Central memory CD8-positive, alpha-beta T cell (primary cell): ENCODE measurements at regions not wholly inside any gene's neighbourhood (a gene's known extent, or its start where the extent isn't known, plus 50 kb on each side); places are given as distances from the start of the nearest gene placed in this dataset.

Source experiments
- ATAC-seq: fragments of 150-1000 bp; cut with Tn5 transposase; replicated peaks from 2 replicates; pipeline ENCODE4 v1.10.0; 2022; ENCODE audit warnings: mild to moderate bottlenecking, moderate FRiP score, moderate number of reproducible peaks; ENCODE audit not compliant: poor library complexity, severe bottlenecking; ENCODE audit errors: extremely low read depth
- DNase-seq, 2 donors: peaks; one replicate each; pipeline ENCODE4 v3.0.0; 2021; ENCODE audit warnings: low spot score in 2 of 2
- H3K27ac Mint-ChIP-seq: one replicate; pipeline ENCODE4 v1.8.0; 2022; ENCODE audit warnings: low read depth, mild to moderate bottlenecking, moderate library complexity, mixed read lengths
- H3K27me3 Mint-ChIP-seq: one replicate; pipeline ENCODE4 v1.8.0; 2022; ENCODE audit warnings: mixed read lengths
- H3K36me3 Mint-ChIP-seq: one replicate; pipeline ENCODE4 v1.8.0; 2022; ENCODE audit warnings: mild to moderate bottlenecking, moderate library complexity, mixed read lengths; ENCODE audit not compliant: insufficient read depth
- H3K4me1 Mint-ChIP-seq: one replicate; pipeline ENCODE4 v1.8.0; 2022; ENCODE audit warnings: mixed read lengths
- H3K4me3 Mint-ChIP-seq: one replicate; pipeline ENCODE4 v1.8.0; 2022; ENCODE audit warnings: mild to moderate bottlenecking, moderate library complexity, mixed read lengths
- H3K9me3 Mint-ChIP-seq: one replicate; pipeline ENCODE4 v1.8.0; 2022; ENCODE audit warnings: mixed read lengths

GRCh38 chr1:108048301-108049177 lies 83.6 kb upstream of the VAV3 start:
- H3K36me3 Mint-ChIP-seq = no peaks in the 10 kb centered on the region
- no peak overlapping the region for H3K4me3 Mint-ChIP-seq
- peaks cover 18% of the 10 kb centered on the region for H3K4me1 Mint-ChIP-seq
- DNase-seq = no peak
- no peak for ATAC-seq
- no peaks in the 10 kb centered on the region for H3K27me3 Mint-ChIP-seq
- no peaks in the 10 kb centered on the region for H3K9me3 Mint-ChIP-seq
- no peak overlapping the region for H3K27ac Mint-ChIP-seq

- Mint-ChIP-seq H3K4me1 (peaks cover 27% of the 10 kb centered on the region), H3K9me3 (no peaks in the 10 kb centered on the region), H3K4me3 (no peak overlapping the region), H3K27me3 (no peaks in the 10 kb centered on the region), H3K36me3 (no peaks in the 10 kb centered on the region), H3K27ac (no peak overlapping the region)
- DNase-seq = no peak
- ATAC-seq = no peak
Measured at GRCh38 chr1:108047085-108047484, 82.1 kb upstream of the VAV3 start.

GRCh38 chr1:108046026-108046425 lies 81.0 kb upstream of the VAV3 start:
- no peak overlapping the region for H3K4me3 Mint-ChIP-seq
- peaks cover 38% of the 10 kb centered on the region for H3K4me1 Mint-ChIP-seq
- no peaks in the 10 kb centered on the region for H3K27me3 Mint-ChIP-seq
- H3K27ac Mint-ChIP-seq = no peak overlapping the region
- DNase-seq (no peak), ATAC-seq (no peak)
- H3K9me3 Mint-ChIP-seq = no peaks in the 10 kb centered on the region
- H3K36me3 Mint-ChIP-seq = no peaks in the 10 kb centered on the region

DNA sequence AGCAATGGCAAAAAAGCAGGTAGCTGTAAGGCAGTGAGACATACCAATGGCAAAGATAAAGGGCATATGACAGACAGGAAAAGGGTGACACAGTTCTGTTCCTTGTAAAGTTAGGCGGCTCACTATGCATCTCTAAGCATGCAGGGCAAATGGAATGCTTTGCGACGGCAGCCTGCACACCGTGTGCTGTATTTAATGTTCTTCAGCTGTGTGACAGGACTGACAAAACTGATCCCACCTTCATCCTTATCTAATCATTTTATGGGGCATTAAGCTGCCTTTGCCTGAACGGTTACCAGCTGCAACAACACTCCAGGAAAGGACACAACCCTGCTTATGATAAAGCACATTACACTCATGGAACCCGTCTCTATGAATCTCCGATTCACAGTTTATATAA lies 80.5 kb upstream of the VAV3 start:
- H3K9me3 Mint-ChIP-seq = no peaks in the 10 kb centered on the region
- H3K4me3 Mint-ChIP-seq = no peak overlapping the region
- no peak for DNase-seq
- no peak overlapping the region for H3K27ac Mint-ChIP-seq
- ATAC-seq = no peak
- H3K27me3 Mint-ChIP-seq = no peaks in the 10 kb centered on the region
- no peaks in the 10 kb centered on the region for H3K36me3 Mint-ChIP-seq
- H3K4me1 Mint-ChIP-seq = peaks cover 39% of the 10 kb centered on the region

DNA sequence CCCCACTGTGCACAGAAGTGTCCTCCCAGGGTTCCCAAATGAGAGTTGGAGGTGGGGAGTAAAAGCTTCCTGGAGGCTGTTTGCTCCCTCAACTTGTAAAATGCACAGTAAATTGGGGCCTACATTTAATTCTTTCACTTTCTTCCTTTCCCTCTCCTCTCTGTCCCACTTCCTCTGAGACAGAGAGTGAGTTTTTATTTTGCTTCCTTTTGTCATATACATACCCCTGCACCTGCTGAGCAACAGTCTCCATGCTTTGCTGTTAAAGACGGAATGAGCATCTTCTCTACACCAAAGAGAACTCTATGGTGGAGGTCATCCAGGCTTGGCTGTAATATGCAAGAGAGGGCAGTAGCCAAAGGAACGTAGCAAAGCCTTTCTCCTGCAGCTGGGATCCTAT lies 79.3 kb upstream of the VAV3 start:
- Mint-ChIP-seq H3K9me3 (no peaks in the 10 kb centered on the region), H3K27ac (no peak overlapping the region), H3K36me3 (no peaks in the 10 kb centered on the region), H3K4me3 (no peak overlapping the region), H3K27me3 (no peaks in the 10 kb centered on the region), H3K4me1 (peaks cover 28% of the 10 kb centered on the region)
- DNase-seq (no peak), ATAC-seq (no peak)

- Mint-ChIP-seq H3K4me3 (no peak overlapping the region), H3K4me1 (peaks cover 27% of the 10 kb centered on the region), H3K27ac (no peak overlapping the region), H3K36me3 (no peaks in the 10 kb centered on the region), H3K9me3 (no peaks in the 10 kb centered on the region), H3K27me3 (no peaks in the 10 kb centered on the region)
- ATAC-seq (no peak), DNase-seq (no peak)
Measured at GRCh38 chr1:108043707-108044106, 78.7 kb upstream of the VAV3 start.

DNA sequence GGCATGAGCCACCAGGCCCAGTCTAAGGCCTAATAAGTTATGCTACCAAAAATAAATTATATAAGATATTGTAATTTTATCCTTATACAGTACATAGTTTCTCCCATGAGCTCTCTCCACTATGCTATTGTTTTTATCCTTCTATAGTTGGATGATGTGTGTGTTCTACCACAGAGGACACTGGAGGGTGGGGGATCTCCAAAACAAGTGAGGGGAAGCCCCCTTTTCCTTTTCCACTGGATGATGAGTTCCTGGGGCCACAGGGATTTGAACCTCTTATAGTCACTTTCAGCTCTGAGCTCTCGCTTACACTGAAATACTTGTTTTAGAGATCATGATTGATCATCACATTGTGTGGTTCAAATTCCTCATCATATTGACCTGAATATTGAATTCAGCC lies 77.6 kb upstream of the VAV3 start:
- no peak for DNase-seq
- H3K9me3 Mint-ChIP-seq = no peaks in the 10 kb centered on the region
- H3K4me1 Mint-ChIP-seq = peaks cover 27% of the 10 kb centered on the region
- H3K36me3 Mint-ChIP-seq = no peaks in the 10 kb centered on the region
- peak overlapping the region; percentile 42 for H3K27ac Mint-ChIP-seq
- H3K4me3 Mint-ChIP-seq = no peak overlapping the region
- no peak for ATAC-seq
- no peaks in the 10 kb centered on the region for H3K27me3 Mint-ChIP-seq

DNA sequence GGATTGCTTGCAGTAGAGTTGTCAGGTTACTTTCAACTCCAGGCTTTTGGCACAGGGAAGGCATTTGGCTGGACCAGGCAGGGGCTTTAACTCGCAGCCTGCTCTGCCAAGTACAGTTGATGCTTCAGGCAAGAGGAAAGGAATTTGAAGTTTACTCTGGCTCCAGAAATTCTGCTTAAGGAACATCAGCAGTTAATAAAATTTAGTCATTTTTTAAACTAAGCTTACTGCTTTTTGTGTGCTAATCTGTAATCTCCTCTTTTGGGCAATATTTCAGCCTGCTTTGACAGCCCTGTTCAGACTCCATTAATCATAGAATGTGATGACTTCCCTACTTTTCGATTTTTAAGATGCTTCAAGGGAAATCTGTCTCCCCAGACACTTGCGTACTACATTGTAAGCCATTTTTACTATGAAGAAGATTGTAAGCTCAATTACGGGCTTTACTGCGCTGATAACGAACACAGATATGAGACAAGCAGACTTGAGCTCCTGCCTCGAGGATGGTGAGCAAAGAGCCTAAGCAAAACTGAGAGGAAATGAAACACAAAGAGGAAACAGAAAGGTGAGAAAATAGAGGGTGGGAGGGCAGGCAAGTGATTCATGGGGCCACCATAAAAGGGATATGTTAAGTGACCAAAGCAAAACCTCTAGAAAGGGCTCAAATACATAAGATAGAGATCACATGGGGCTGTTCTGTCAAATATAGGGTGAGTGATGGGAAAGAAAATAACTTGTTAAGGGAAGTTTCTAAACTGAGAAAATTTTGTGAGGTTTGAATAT lies 76.6 kb upstream of the VAV3 start:
- DNase-seq = no peak
- H3K4me1 Mint-ChIP-seq = peaks cover 27% of the 10 kb centered on the region

GRCh38 chr1:108038653-108039236 lies 73.8 kb upstream of the VAV3 start:
- ATAC-seq = no peak
- peaks cover 21% of the 10 kb centered on the region for H3K4me1 Mint-ChIP-seq
- no peak overlapping the region for H3K27ac Mint-ChIP-seq
- no peak overlapping the region for H3K4me3 Mint-ChIP-seq
- H3K9me3 Mint-ChIP-seq = no peaks in the 10 kb centered on the region
- DNase-seq = no peak
- no peaks in the 10 kb centered on the region for H3K27me3 Mint-ChIP-seq
- no peaks in the 10 kb centered on the region for H3K36me3 Mint-ChIP-seq

More for the DNA sequence above, 76.6 kb upstream of the VAV3 start:
- peak overlapping the region; percentile 17 for H3K4me3 Mint-ChIP-seq
- no peaks in the 10 kb centered on the region for H3K27me3 Mint-ChIP-seq
- ATAC-seq = peak; percentile 67
- H3K27ac Mint-ChIP-seq = peak overlapping the region; percentile 74
- H3K36me3 Mint-ChIP-seq = no peaks in the 10 kb centered on the region
- H3K9me3 Mint-ChIP-seq = no peaks in the 10 kb centered on the region

DNA sequence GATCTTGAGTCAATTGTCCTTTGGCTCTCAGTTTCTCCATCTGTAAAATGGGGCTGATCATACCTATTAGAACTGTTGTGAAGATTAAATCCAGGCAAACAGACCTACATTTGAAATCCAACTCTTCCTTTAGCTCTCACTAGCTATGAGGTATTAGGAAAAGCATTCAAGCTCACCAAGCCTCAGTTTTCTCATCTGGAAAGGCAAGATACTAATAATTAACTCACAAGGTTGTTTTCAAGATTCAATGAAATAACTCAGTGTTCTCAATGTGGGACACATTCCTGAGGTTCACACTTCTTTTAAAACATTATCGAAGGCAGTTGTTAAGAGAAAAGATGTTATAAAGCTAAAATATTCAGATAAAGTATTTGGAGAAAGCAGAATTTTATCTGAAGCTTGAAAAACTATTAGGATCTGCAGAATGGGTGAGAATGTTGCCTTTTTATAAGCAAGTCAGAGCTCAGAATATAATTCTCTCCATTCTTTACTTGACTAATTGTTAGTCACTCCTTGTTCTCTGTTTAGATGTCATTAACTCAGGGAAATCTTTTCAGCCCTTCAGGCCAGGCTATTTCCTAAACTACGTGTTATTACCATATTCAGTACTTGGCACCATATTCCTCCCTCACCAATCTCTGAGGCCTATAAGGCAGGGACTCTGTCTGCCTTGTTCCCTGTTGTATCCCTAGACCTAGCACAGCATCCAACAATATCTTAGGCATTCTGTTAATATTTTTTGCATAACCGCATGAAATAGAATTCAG lies 72.0 kb upstream of the VAV3 start:
- no peak for DNase-seq
- H3K4me1 Mint-ChIP-seq = peaks cover 11% of the 10 kb centered on the region
- H3K9me3 Mint-ChIP-seq = no peaks in the 10 kb centered on the region
- no peaks in the 10 kb centered on the region for H3K36me3 Mint-ChIP-seq
- no peak for ATAC-seq
- no peak overlapping the region for H3K4me3 Mint-ChIP-seq
- H3K27me3 Mint-ChIP-seq = no peaks in the 10 kb centered on the region
- no peak overlapping the region for H3K27ac Mint-ChIP-seq

DNA sequence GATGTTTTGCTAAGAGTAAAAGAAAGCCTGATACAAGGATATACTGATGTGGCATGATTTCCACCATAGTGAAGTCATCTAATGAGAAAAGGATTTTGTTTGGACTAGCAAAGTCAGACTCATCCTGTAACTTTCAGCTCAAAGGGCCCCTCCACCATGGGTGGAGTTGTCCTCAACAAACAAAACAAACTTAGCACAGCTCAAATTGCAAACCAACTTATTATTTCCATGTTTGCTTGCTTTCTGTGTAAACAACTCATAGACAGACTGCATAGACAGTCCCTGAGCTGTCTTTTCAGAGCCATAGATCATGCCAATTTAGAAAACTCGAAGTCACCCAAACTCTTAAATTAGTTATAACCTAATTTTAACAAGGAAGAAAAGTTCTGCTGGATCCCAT lies 69.4 kb upstream of the VAV3 start:
- peaks cover 5% of the 10 kb centered on the region for H3K4me1 Mint-ChIP-seq
- ATAC-seq = no peak
- no peaks in the 10 kb centered on the region for H3K27me3 Mint-ChIP-seq

GRCh38 chr1:108033550-108033951 lies 68.6 kb upstream of the VAV3 start:
- Mint-ChIP-seq H3K36me3 (peaks cover 2% of the 10 kb centered on the region), H3K27me3 (no peaks in the 10 kb centered on the region), H3K4me1 (peaks cover 5% of the 10 kb centered on the region), H3K9me3 (no peaks in the 10 kb centered on the region), H3K27ac (no peak overlapping the region), H3K4me3 (no peak overlapping the region)
- no peak for ATAC-seq
- no peak for DNase-seq

More for the DNA sequence above, 69.4 kb upstream of the VAV3 start:
- H3K36me3 Mint-ChIP-seq = peaks cover 2% of the 10 kb centered on the region
- H3K4me3 Mint-ChIP-seq = no peak overlapping the region
- H3K27ac Mint-ChIP-seq = no peak overlapping the region
- no peak for DNase-seq
- no peaks in the 10 kb centered on the region for H3K9me3 Mint-ChIP-seq
